GM23338 (cell line): ENCODE measurements at regions not wholly inside any gene's neighbourhood (a gene's known extent, or its start where the extent isn't known, plus 50 kb on each side); places are given as distances from the start of the nearest gene placed in this dataset.

Source experiments
- ATAC-seq: fragments of 200-7000 bp; cut with Tn5 transposase; 3 replicates; pipeline ENCODE4 v1.9.1; 2020
- DNase-seq: peaks from one replicate; pipeline ENCODE4 v3.0.0-alpha.2; 2015; ENCODE audit warnings: low spot score
- H2AFZ ChIP-seq: fragments of 200-600 bp; sonication (generic); 2 replicates; pipeline ENCODE4 v1.8.0; 2016; ENCODE audit warnings: antibody characterized with exemption, mild to moderate bottlenecking, moderate library complexity
- H3F3A ChIP-seq: fragments of 200-600 bp; sonication (generic); replicated peaks from 2 replicates; pipeline ENCODE4 v1.8.0; 2017; ENCODE audit warnings: antibody characterized with exemption, mixed run types, low read depth
- H3K27ac ChIP-seq: fragments of 200-600 bp; sonication (generic); 2 replicates; pipeline ENCODE4 v1.6.1; 2016; ENCODE audit warnings: low read depth
- H3K27me3 ChIP-seq: fragments of 200-600 bp; sonication (generic); 2 replicates; pipeline ENCODE4 v1.8.0; 2016; ENCODE audit warnings: mild to moderate bottlenecking, mixed run types, moderate library complexity; ENCODE audit not compliant: insufficient read depth
- H3K36me3 ChIP-seq: fragments of 200-600 bp; sonication (generic); 2 replicates; pipeline ENCODE4 v1.8.0; 2016; ENCODE audit warnings: mild to moderate bottlenecking; ENCODE audit not compliant: insufficient read depth
- H3K4me1 ChIP-seq: fragments of 200-600 bp; sonication (generic); 2 replicates; pipeline ENCODE4 v1.8.0; 2016; ENCODE audit warnings: mild to moderate bottlenecking, moderate library complexity; ENCODE audit not compliant: insufficient read depth
- H3K4me2 ChIP-seq: fragments of 200-600 bp; sonication (generic); 2 replicates; pipeline ENCODE4 v1.7.1; 2017; ENCODE audit warnings: mixed run types
- H3K4me3 ChIP-seq: fragments of 200-600 bp; sonication (generic); 2 replicates; pipeline ENCODE4 v1.6.1; 2016; ENCODE audit warnings: mixed run types
- H3K79me2 ChIP-seq: fragments of 200-600 bp; sonication (generic); replicated peaks from 2 replicates; pipeline ENCODE4 v1.8.0; 2017; ENCODE audit warnings: mild to moderate bottlenecking; ENCODE audit not compliant: insufficient read depth
- H3K9me2 ChIP-seq: fragments of 200-600 bp; sonication (generic); 2 replicates; pipeline ENCODE4 v1.8.0; 2017; ENCODE audit not compliant: insufficient read depth
- H4K20me1 ChIP-seq: fragments of 200-600 bp; sonication (generic); replicated peaks from 2 replicates; pipeline ENCODE4 v1.8.0; 2017; ENCODE audit warnings: mild to moderate bottlenecking; ENCODE audit not compliant: insufficient read depth
- H3K27ac Mint-ChIP-seq: 2 replicates; pipeline ENCODE4 v1.8.0; 2020; ENCODE audit warnings: inconsistent platforms, mild to moderate bottlenecking, moderate library complexity, mixed read lengths
- H3K27me3 Mint-ChIP-seq: 3 replicates; pipeline ENCODE4 v1.8.0; 2022; ENCODE audit warnings: low read depth, mild to moderate bottlenecking, moderate library complexity, mixed read lengths, inconsistent platforms; ENCODE audit not compliant: insufficient read depth, poor library complexity
- H3K36me3 Mint-ChIP-seq: 3 replicates; pipeline ENCODE4 v1.8.0; 2021; ENCODE audit warnings: low read depth, mild to moderate bottlenecking, inconsistent platforms, moderate library complexity, mixed read lengths
- H3K4me1 Mint-ChIP-seq: 3 replicates; pipeline ENCODE4 v1.8.0; 2020; ENCODE audit warnings: mild to moderate bottlenecking, inconsistent platforms, mixed read lengths
- H3K4me3 Mint-ChIP-seq: 3 replicates; pipeline ENCODE4 v1.8.0; 2021; ENCODE audit warnings: moderate library complexity, mild to moderate bottlenecking, inconsistent platforms, mixed read lengths
- H3K9me3 Mint-ChIP-seq: 3 replicates; pipeline ENCODE4 v1.8.0; 2020; ENCODE audit warnings: moderate library complexity, mild to moderate bottlenecking, inconsistent platforms, mixed read lengths
- CREB1 ChIP-seq: fragments of 250-450 bp; sonication (Bioruptor Pico); IDR thresholded peaks from 2 replicates; pipeline ENCODE4 v1.5.0; 2020; ENCODE audit warnings: low read depth, mild to moderate bottlenecking, moderate library complexity
- EZH2 ChIP-seq: fragments of 200-600 bp; sonication (generic); IDR thresholded peaks from one replicate; pipeline ENCODE4 v1.8.0; 2017; ENCODE audit warnings: antibody characterized with exemption, mild to moderate bottlenecking, low read depth; ENCODE audit not compliant: unreplicated experiment
- EZH2phosphoT487 ChIP-seq: fragments of 200-600 bp; sonication (generic); IDR thresholded peaks from one replicate; pipeline ENCODE4 v1.8.1; 2018; ENCODE audit warnings: antibody characterized with exemption; ENCODE audit not compliant: unreplicated experiment
- JUNB ChIP-seq: IDR thresholded peaks from one replicate; pipeline ENCODE4 v1.6.1; 2016; ENCODE audit warnings: antibody characterized with exemption; ENCODE audit not compliant: unreplicated experiment
- NANOG ChIP-seq: IDR thresholded peaks from 2 replicates; pipeline ENCODE4 v1.6.1; 2016; ENCODE audit warnings: antibody characterized with exemption, borderline replicate concordance
- STAT1 ChIP-seq: IDR thresholded peaks from one replicate; pipeline ENCODE4 v1.6.1; 2016; ENCODE audit warnings: antibody characterized with exemption; ENCODE audit not compliant: unreplicated experiment
- ZNF114 ChIP-seq: fragments of 250-450 bp; sonication (Bioruptor Pico); IDR thresholded peaks from 2 replicates; pipeline ENCODE4 v1.5.0; 2020; ENCODE audit warnings: mild to moderate bottlenecking, moderate library complexity
- ZNF331 ChIP-seq: fragments of 250-450 bp; sonication (Bioruptor Pico); IDR thresholded peaks from 2 replicates; pipeline ENCODE4 v1.5.0; 2020; ENCODE audit warnings: low read depth, mild to moderate bottlenecking, moderate library complexity
- TF ChIP-seq, protein P1 (sequence below): IDR thresholded peaks from one replicate; pipeline ENCODE4 v1.6.1; 2018; ENCODE audit warnings: antibody characterized with exemption; ENCODE audit not compliant: unreplicated experiment
- TF ChIP-seq, protein P2 (sequence below), 2 experiments: fragments of 200-600 bp in 1 of 2; sonication (generic) in 1 of 2; conservative IDR thresholded peaks; 2 replicates each; pipeline versions ENCODE4 v1.5.1 to v1.6.1; 2016 to 2017; ENCODE audit warnings: antibody characterized with exemption in 2 of 2, low read depth in 2 of 2, mild to moderate bottlenecking in 2 of 2, moderate library complexity in 1 of 2
- TF ChIP-seq, protein P3 (sequence below): IDR thresholded peaks from 2 replicates; pipeline ENCODE4 v1.6.1; 2016; ENCODE audit warnings: antibody characterized with exemption

DNA sequence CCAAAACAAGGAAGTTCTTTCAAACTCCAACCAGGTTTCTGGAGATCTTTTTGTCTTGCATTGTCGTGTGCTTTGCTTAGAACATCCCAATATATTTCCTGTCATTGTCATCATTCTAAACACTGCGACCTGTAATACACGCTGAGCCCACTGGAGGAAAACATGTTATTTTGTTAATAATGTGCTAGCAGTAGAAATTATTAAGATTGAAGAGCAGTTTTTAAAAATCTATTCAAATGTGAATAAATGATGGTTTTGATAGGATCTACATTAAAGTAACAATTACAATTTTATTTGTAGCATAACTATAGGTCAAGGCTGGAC is 268.5 kb downstream of the PTPRC start:
- TF ChIP-seq ZNF331 (CRISPR knock-in tag) = no peak
- TF ChIP-seq, protein P1, sequence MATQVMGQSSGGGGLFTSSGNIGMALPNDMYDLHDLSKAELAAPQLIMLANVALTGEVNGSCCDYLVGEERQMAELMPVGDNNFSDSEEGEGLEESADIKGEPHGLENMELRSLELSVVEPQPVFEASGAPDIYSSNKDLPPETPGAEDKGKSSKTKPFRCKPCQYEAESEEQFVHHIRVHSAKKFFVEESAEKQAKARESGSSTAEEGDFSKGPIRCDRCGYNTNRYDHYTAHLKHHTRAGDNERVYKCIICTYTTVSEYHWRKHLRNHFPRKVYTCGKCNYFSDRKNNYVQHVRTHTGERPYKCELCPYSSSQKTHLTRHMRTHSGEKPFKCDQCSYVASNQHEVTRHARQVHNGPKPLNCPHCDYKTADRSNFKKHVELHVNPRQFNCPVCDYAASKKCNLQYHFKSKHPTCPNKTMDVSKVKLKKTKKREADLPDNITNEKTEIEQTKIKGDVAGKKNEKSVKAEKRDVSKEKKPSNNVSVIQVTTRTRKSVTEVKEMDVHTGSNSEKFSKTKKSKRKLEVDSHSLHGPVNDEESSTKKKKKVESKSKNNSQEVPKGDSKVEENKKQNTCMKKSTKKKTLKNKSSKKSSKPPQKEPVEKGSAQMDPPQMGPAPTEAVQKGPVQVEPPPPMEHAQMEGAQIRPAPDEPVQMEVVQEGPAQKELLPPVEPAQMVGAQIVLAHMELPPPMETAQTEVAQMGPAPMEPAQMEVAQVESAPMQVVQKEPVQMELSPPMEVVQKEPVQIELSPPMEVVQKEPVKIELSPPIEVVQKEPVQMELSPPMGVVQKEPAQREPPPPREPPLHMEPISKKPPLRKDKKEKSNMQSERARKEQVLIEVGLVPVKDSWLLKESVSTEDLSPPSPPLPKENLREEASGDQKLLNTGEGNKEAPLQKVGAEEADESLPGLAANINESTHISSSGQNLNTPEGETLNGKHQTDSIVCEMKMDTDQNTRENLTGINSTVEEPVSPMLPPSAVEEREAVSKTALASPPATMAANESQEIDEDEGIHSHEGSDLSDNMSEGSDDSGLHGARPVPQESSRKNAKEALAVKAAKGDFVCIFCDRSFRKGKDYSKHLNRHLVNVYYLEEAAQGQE = no peak
- TF ChIP-seq, protein P2, sequence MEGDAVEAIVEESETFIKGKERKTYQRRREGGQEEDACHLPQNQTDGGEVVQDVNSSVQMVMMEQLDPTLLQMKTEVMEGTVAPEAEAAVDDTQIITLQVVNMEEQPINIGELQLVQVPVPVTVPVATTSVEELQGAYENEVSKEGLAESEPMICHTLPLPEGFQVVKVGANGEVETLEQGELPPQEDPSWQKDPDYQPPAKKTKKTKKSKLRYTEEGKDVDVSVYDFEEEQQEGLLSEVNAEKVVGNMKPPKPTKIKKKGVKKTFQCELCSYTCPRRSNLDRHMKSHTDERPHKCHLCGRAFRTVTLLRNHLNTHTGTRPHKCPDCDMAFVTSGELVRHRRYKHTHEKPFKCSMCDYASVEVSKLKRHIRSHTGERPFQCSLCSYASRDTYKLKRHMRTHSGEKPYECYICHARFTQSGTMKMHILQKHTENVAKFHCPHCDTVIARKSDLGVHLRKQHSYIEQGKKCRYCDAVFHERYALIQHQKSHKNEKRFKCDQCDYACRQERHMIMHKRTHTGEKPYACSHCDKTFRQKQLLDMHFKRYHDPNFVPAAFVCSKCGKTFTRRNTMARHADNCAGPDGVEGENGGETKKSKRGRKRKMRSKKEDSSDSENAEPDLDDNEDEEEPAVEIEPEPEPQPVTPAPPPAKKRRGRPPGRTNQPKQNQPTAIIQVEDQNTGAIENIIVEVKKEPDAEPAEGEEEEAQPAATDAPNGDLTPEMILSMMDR (conservative IDR thresholded peaks at IDR 0.05; ENCODE audit: low read depth in 2 of 2) = 0 out of 4 replicates have a peak, but pooled peaks of 1 of the 2 experiments have one; percentile 8
- no peak overlapping the region for H2AFZ ChIP-seq
- H3K79me2 ChIP-seq = no peaks in the 10 kb centered on the region
- no peak for DNase-seq
- Mint-ChIP-seq H3K9me3 (no peaks in the 10 kb centered on the region), H3K27me3 (no peaks in the 10 kb centered on the region), H3K4me1 (peaks cover 14% of the 10 kb centered on the region), H3K27ac (no peak overlapping the region; the same call in 1 of the 2 replicates), H3K36me3 (no peaks in the 10 kb centered on the region), H3K4me3 (no peak overlapping the region)
- no peak overlapping the region for H3K4me3 ChIP-seq
- no peaks in the 10 kb centered on the region for H3K9me2 ChIP-seq
- H3F3A ChIP-seq = no peaks in the 10 kb centered on the region
- ATAC-seq = no peak
- no peak overlapping the region for H3K4me2 ChIP-seq
- no peaks in the 10 kb centered on the region for H4K20me1 ChIP-seq
- H3K27ac ChIP-seq = no peak overlapping the region
- peaks cover 14% of the 10 kb centered on the region for H3K4me1 ChIP-seq
- no peaks in the 10 kb centered on the region for H3K36me3 ChIP-seq
- H3K27me3 ChIP-seq = no peaks in the 10 kb centered on the region

DNA sequence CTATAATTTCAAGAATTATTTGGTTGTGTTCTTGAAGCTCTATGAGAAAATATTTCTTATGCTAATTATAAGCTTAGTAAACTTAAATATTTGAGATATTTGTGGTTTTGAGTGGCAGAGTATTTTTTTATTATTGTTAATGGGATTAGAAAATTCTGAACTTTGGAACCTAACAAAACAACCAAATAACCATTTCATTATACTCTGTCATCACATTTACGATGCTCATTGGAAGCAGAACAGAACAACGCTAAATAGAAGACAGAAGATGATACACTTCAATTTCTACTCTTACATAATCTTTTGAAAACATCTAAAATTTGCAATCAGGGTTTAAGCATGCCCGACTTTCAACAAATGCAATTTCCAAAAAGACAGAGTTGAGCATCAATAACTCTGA is 270.2 kb downstream of the PTPRC start:
- H3K4me3 Mint-ChIP-seq = no peak overlapping the region
- no peaks in the 10 kb centered on the region for H3K36me3 Mint-ChIP-seq
- no peak overlapping the region for H3K27ac Mint-ChIP-seq
- H4K20me1 ChIP-seq = no peaks in the 10 kb centered on the region
- H3K9me2 ChIP-seq = no peaks in the 10 kb centered on the region
- H3K4me1 Mint-ChIP-seq = peaks cover 1% of the 10 kb centered on the region
- ATAC-seq (no peak), DNase-seq (no peak)
- no peaks in the 10 kb centered on the region for H3K27me3 Mint-ChIP-seq
- no peaks in the 10 kb centered on the region for H3F3A ChIP-seq
- no peaks in the 10 kb centered on the region for H3K36me3 ChIP-seq
- no peak overlapping the region for H3K4me2 ChIP-seq
- no peak overlapping the region for H2AFZ ChIP-seq
- peaks cover under 1% of the 10 kb centered on the region; the same call in 1 of the 2 replicates for H3K4me1 ChIP-seq
- no peaks in the 10 kb centered on the region for H3K27me3 ChIP-seq
- no peak overlapping the region for H3K27ac ChIP-seq
- no peaks in the 10 kb centered on the region for H3K79me2 ChIP-seq
- H3K9me3 Mint-ChIP-seq = no peaks in the 10 kb centered on the region
- no peak overlapping the region for H3K4me3 ChIP-seq
- TF ChIP-seq JUNB = no peak
- TF ChIP-seq, protein P2 (conservative IDR thresholded peaks at IDR 0.05; ENCODE audit: low read depth in 2 of 2) = no peak
- TF ChIP-seq ZNF331 (CRISPR knock-in tag) = no peak
- no peak for TF ChIP-seq EZH2phosphoT487
- TF ChIP-seq EZH2 = no peak
- TF ChIP-seq ZNF114 (CRISPR knock-in tag) = no peak
- TF ChIP-seq STAT1 = no peak
- TF ChIP-seq, protein P1 = no peak
- TF ChIP-seq NANOG = no peak
- TF ChIP-seq, protein P3, sequence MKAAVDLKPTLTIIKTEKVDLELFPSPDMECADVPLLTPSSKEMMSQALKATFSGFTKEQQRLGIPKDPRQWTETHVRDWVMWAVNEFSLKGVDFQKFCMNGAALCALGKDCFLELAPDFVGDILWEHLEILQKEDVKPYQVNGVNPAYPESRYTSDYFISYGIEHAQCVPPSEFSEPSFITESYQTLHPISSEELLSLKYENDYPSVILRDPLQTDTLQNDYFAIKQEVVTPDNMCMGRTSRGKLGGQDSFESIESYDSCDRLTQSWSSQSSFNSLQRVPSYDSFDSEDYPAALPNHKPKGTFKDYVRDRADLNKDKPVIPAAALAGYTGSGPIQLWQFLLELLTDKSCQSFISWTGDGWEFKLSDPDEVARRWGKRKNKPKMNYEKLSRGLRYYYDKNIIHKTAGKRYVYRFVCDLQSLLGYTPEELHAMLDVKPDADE = no peak
- no peak for TF ChIP-seq CREB1 (CRISPR knock-in tag)
